Left cardiac atrium (tissue), 4 donors: ENCODE measurements at regions not wholly inside any gene's neighbourhood (a gene's known extent, or its start where the extent isn't known, plus 50 kb on each side); places are given as distances from the start of the nearest gene placed in this dataset.

Source experiments
- ATAC-seq, 2 donors: fragments of 200-7000 bp; cut with Tn5 transposase; one replicate each; pipeline ENCODE4 v1.9.1; 2020; ENCODE audit warnings: mild to moderate bottlenecking in 2 of 2, moderate library complexity in 2 of 2
- DNase-seq: peaks from one replicate; pipeline ENCODE4 v3.0.0-alpha.2; 2020
- intact Hi-C, 2 donors: fragments of 100-400 bp; cut with DNase I; formaldehyde crosslinking; loops; one replicate each; pipeline versions ENCODE4 v1.14.1 to v1.15.1; 2022 to 2023
- donor health status: DM: no; HTN: yes; CAD: no.
- donor health status: DM: no; HTN: yes; CAD: no; lungs with severe emphysema.
- donor health status: DM: yes; HTN: yes; CAD: no.
- donor health status: Dilated cardiomyopathy.

GRCh38 chr6:168737014-168737413, 296.0 kb downstream of the SMOC2 start:
- intact Hi-C loops = no loop called here
- no peak for ATAC-seq
- no peak for DNase-seq

- DNase-seq = no peak
- ATAC-seq = no peak
These were observed 295.1 kb downstream of the SMOC2 start for GRCh38 chr6:168736039-168736438.

GRCh38 chr6:168735268-168735949, 294.4 kb downstream of the SMOC2 start:
- DNase-seq = no peak
- intact Hi-C loops = no loop called here
- no peak for ATAC-seq

More at GRCh38 chr6:168736039-168736438, 295.1 kb downstream of the SMOC2 start:
- intact Hi-C loops = no loop called here

GRCh38 chr6:168734523-168734922, 293.5 kb downstream of the SMOC2 start:
- ATAC-seq (no peak), DNase-seq (no peak)
- intact Hi-C loops = no loop called here

GRCh38 chr6:168732676-168733075, 291.7 kb downstream of the SMOC2 start:
- intact Hi-C loops = no loop called here
- no peak for ATAC-seq
- DNase-seq = no peak

- no peak for ATAC-seq
- DNase-seq = no peak
- intact Hi-C loops = no loop called here
These were observed 290.1 kb downstream of the SMOC2 start for GRCh38 chr6:168730931-168731716.

GRCh38 chr6:168728056-168728455, 287.1 kb downstream of the SMOC2 start:
- intact Hi-C loops = no loop called here
- no peak for ATAC-seq
- DNase-seq = no peak

- intact Hi-C loops = no loop called here
- DNase-seq (no peak), ATAC-seq (no peak)
These were observed 285.4 kb downstream of the SMOC2 start for GRCh38 chr6:168726312-168726856.

GRCh38 chr6:168725802-168726201, 284.8 kb downstream of the SMOC2 start:
- intact Hi-C loops = no loop called here
- ATAC-seq (no peak), DNase-seq (no peak)

- ATAC-seq = no peak
These were observed 283.9 kb downstream of the SMOC2 start for GRCh38 chr6:168724669-168725570.

GRCh38 chr6:168724033-168724432, 283.0 kb downstream of the SMOC2 start:
- ATAC-seq = no peak
- intact Hi-C loops = no loop called here
- no peak for DNase-seq

More at GRCh38 chr6:168724669-168725570, 283.9 kb downstream of the SMOC2 start:
- intact Hi-C loops = no loop called here
- DNase-seq = no peak

- DNase-seq = no peak
- ATAC-seq = no peak
- intact Hi-C loops = no loop called here
These were observed 281.4 kb downstream of the SMOC2 start for GRCh38 chr6:168722397-168722796.

GRCh38 chr6:168721571-168721970, 280.6 kb downstream of the SMOC2 start:
- no peak for ATAC-seq
- intact Hi-C loops = no loop called here

GRCh38 chr6:168719901-168720300, 278.9 kb downstream of the SMOC2 start:
- intact Hi-C loops = no loop called here
- DNase-seq = no peak
- no peak for ATAC-seq

More at GRCh38 chr6:168721571-168721970, 280.6 kb downstream of the SMOC2 start:
- DNase-seq = no peak

- no peak for ATAC-seq
- intact Hi-C loops = no loop called here
These were observed 278.0 kb downstream of the SMOC2 start for GRCh38 chr6:168718821-168719475.

More at GRCh38 chr6:168718821-168719475, 278.0 kb downstream of the SMOC2 start:
- no peak for DNase-seq
